ENCODE measurements at regions not wholly inside any gene's neighbourhood (a gene's known extent, or its start where the extent isn't known, plus 50 kb on each side); places are given as distances from the start of the nearest gene placed in this dataset.
A peak's percentile ranks its signal among the peaks of the same experiment; 100 is the strongest.

- Mint-ChIP-seq H3K4me3 (no peak overlapping the region), H3K36me3 (ENCODE audit: insufficient read depth) (no peaks in the 10 kb centered on the region), H3K27me3 (ENCODE audit: low read depth) (no peaks in the 10 kb centered on the region), H3K9me3 (no peaks in the 10 kb centered on the region), H3K4me1 (ENCODE audit: low read depth) (no peaks in the 10 kb centered on the region)
- DNase-seq (no peak), ATAC-seq (no peak)
Observed at GRCh38 chr5:143714629-143715028, 97.3 kb upstream of the HMHB1 start.

GRCh38 chr5:143713047-143714003, 98.6 kb upstream of the HMHB1 start:
- Mint-ChIP-seq H3K4me3 (no peak overlapping the region), H3K27me3 (ENCODE audit: low read depth) (no peaks in the 10 kb centered on the region), H3K36me3 (ENCODE audit: insufficient read depth) (no peaks in the 10 kb centered on the region), H3K9me3 (no peaks in the 10 kb centered on the region), H3K4me1 (ENCODE audit: low read depth) (no peaks in the 10 kb centered on the region)
- ATAC-seq (no peak), DNase-seq (no peak)

DNA sequence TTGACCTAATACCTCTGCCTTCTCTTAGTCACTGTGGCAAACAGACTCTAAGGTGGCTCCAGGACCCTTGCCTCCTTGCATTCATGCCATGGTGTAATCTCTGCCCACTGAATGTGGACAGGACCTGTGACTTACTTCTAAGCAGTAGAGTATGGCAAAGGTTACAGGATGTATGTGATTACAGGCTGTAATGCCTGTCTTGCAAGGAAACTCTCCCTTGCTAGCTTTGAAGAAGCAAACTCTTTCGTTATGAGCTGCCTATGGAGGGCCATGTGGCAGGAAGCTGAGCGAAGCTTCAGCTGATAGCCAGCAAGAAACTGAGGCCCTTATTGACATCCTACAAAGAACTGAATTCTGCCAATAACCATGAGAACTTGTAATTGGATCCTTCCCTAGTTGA, 103.3 kb upstream of the HMHB1 start:
- Mint-ChIP-seq H3K9me3 (no peaks in the 10 kb centered on the region), H3K27me3 (ENCODE audit: low read depth) (no peaks in the 10 kb centered on the region), H3K4me3 (no peak overlapping the region), H3K4me1 (ENCODE audit: low read depth) (no peaks in the 10 kb centered on the region), H3K36me3 (ENCODE audit: insufficient read depth) (no peaks in the 10 kb centered on the region)
- DNase-seq = no peak
- no peak for ATAC-seq

- no peak for ATAC-seq
- no peaks in the 10 kb centered on the region for H3K9me3 Mint-ChIP-seq
- no peaks in the 10 kb centered on the region for H3K36me3 Mint-ChIP-seq (ENCODE audit: insufficient read depth)
- no peaks in the 10 kb centered on the region for H3K4me1 Mint-ChIP-seq (ENCODE audit: low read depth)
- DNase-seq = no peak
- no peaks in the 10 kb centered on the region for H3K27me3 Mint-ChIP-seq (ENCODE audit: low read depth)
- no peak overlapping the region for H3K4me3 Mint-ChIP-seq
Observed at GRCh38 chr5:143707806-143708205, 104.2 kb upstream of the HMHB1 start.

DNA sequence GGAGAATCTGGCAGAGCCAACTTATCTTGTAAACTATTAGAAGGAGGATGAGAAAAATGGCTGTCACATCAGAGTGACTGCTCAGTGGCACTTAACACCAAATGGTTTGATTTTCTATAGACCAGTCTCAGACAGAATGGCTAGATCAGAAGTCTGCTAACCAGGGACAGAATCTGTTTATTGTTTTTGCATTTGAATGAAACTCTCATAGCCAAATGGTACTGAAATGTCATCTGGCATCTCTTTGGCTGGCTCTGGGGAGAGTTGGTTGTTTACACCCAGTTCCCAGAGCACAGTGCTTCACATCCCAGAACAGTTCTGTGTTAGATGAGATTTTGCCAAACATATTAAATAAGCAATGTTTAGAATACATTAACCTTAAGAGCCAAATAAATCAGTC, 106.6 kb upstream of the HMHB1 start:
- ATAC-seq = no peak
- H3K9me3 Mint-ChIP-seq = no peaks in the 10 kb centered on the region
- DNase-seq = no peak
- no peak overlapping the region for H3K4me3 Mint-ChIP-seq
- H3K27me3 Mint-ChIP-seq (ENCODE audit: low read depth) = no peaks in the 10 kb centered on the region
- H3K4me1 Mint-ChIP-seq (ENCODE audit: low read depth) = no peaks in the 10 kb centered on the region
- H3K36me3 Mint-ChIP-seq (ENCODE audit: insufficient read depth) = no peaks in the 10 kb centered on the region

DNA sequence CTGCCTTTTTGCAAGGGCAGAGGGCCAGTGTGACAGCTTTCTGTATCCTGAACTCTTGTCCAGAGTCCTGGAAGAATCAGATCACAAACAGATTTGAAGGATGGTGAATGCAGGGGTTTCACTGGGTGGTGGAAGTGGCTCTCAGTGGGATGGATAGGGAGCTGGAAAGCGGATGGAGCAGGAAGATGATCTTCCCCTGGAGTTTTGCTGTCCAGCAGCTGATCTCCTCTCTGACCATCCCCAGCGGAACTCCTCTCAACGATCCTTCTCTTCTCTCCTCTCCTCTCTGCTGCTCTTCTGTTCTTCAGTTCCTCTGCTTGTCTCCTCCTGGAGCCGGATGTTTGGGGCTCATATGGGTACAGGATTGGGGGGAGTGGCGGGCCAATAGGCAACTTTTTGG, 108.3 kb upstream of the HMHB1 start:
- H3K4me3 Mint-ChIP-seq = no peak overlapping the region
- H3K9me3 Mint-ChIP-seq = no peaks in the 10 kb centered on the region
- no peaks in the 10 kb centered on the region for H3K36me3 Mint-ChIP-seq (ENCODE audit: insufficient read depth)
- H3K4me1 Mint-ChIP-seq (ENCODE audit: low read depth) = no peaks in the 10 kb centered on the region
- no peaks in the 10 kb centered on the region for H3K27me3 Mint-ChIP-seq (ENCODE audit: low read depth)
- ATAC-seq (no peak), DNase-seq (no peak)

DNA sequence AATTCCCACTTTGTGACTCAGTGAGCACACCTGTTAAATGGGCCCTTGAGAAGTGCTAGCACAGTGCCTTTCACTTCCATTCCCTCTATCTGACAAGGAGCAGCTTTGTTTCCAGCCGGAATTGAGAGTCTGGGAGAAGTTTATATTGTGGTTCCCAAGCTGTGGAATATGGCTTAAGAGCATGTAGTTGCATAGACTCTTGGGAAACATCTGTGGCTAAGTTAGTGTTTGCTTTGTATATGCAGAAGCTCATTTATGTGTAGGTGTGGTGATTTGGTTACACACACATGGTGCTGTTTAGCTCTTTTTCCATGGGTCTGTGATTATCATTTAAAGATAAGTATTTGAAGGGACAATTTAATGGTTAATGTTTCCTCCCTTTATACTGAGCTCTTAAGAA, 110.5 kb upstream of the HMHB1 start:
- ATAC-seq = no peak
- H3K9me3 Mint-ChIP-seq = no peaks in the 10 kb centered on the region
- H3K4me3 Mint-ChIP-seq = no peak overlapping the region
- H3K4me1 Mint-ChIP-seq (ENCODE audit: low read depth) = no peaks in the 10 kb centered on the region
- no peak for DNase-seq
- no peaks in the 10 kb centered on the region for H3K36me3 Mint-ChIP-seq (ENCODE audit: insufficient read depth)
- H3K27me3 Mint-ChIP-seq (ENCODE audit: low read depth) = no peaks in the 10 kb centered on the region

DNA sequence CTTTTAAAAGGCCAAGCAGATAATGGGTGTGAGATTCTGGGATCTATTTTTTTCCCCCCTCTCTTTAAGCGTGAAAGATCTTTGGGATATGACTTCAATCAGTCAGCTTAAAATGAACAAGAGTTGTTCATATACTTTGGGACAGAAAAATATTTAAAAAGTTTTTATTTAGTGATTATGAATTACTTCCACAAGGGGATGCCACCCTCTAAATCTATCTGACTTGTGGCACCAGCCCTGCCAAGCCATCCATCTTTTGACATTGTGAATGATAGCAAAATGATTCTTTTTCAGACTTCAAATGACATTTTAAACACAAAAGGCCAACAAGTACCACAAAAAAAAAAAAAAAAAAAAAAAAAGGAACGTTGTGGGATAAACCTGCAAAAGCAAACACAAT, 111.0 kb upstream of the HMHB1 start:
- H3K27me3 Mint-ChIP-seq (ENCODE audit: low read depth) = no peaks in the 10 kb centered on the region
- H3K4me3 Mint-ChIP-seq = no peak overlapping the region
- ATAC-seq (no peak), DNase-seq (no peak)
- H3K9me3 Mint-ChIP-seq = no peaks in the 10 kb centered on the region
- H3K4me1 Mint-ChIP-seq (ENCODE audit: low read depth) = no peaks in the 10 kb centered on the region
- H3K36me3 Mint-ChIP-seq (ENCODE audit: insufficient read depth) = no peaks in the 10 kb centered on the region

DNA sequence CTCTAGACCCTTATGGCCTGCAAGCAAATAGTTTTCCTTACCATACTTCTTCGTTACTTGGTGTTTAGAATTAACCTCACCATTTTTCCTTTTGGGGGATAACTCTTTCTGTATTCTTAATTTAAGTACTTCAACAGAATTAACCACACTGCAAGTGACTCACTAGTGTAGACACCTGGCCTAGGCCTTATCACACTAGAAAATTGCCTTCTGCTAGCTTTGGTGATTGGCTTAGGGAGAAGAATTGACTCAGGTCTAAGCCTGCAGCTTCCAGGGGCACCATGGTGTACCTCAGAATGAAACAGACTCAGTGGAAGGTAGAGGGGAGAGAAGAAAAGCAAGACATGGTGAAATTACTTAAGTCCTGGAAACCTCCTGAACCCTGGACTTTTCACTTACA, 112.8 kb upstream of the HMHB1 start:
- Mint-ChIP-seq H3K36me3 (ENCODE audit: insufficient read depth) (no peaks in the 10 kb centered on the region), H3K4me1 (ENCODE audit: low read depth) (peaks cover 7% of the 10 kb centered on the region), H3K4me3 (no peak overlapping the region), H3K27me3 (ENCODE audit: low read depth) (no peaks in the 10 kb centered on the region), H3K9me3 (no peaks in the 10 kb centered on the region)
- ATAC-seq (peak; percentile 85 to 86), DNase-seq (no peak)

GRCh38 chr5:143698574-143698973, 113.4 kb upstream of the HMHB1 start:
- H3K4me3 Mint-ChIP-seq = no peak overlapping the region
- peaks cover 10% of the 10 kb centered on the region for H3K4me1 Mint-ChIP-seq (ENCODE audit: low read depth)
- H3K36me3 Mint-ChIP-seq (ENCODE audit: insufficient read depth) = no peaks in the 10 kb centered on the region
- no peak for ATAC-seq
- H3K27me3 Mint-ChIP-seq (ENCODE audit: low read depth) = no peaks in the 10 kb centered on the region
- no peaks in the 10 kb centered on the region for H3K9me3 Mint-ChIP-seq
- DNase-seq = no peak

GRCh38 chr5:143696921-143697320, 115.0 kb upstream of the HMHB1 start:
- H3K4me1 Mint-ChIP-seq (ENCODE audit: low read depth) = peaks cover 14% of the 10 kb centered on the region
- ATAC-seq = no peak

DNA sequence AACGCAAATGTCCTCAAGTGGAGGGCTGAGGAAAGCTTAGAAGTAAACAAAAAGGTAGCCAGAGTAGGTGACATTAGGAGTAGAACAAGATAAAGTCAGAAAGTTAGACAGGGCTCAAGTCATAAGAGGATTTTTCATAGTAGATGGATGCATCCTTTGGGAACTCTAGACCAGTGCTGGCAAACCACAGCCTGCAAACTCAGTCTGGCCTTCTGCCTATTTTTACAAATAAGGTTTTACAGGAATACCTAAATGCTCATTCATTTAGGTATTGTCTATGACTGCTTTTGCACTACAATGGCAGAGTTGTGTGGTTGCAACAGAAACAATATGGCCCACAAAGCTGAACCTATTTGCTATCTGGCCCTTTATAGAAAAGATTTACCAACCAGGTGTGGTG, 116.0 kb upstream of the HMHB1 start:
- Mint-ChIP-seq H3K36me3 (ENCODE audit: insufficient read depth) (no peaks in the 10 kb centered on the region), H3K9me3 (no peaks in the 10 kb centered on the region), H3K4me1 (ENCODE audit: low read depth) (peaks cover 14% of the 10 kb centered on the region), H3K4me3 (no peak overlapping the region), H3K27me3 (ENCODE audit: low read depth) (no peaks in the 10 kb centered on the region)
- ATAC-seq (no peak), DNase-seq (no peak)

More at GRCh38 chr5:143696921-143697320, 115.0 kb upstream of the HMHB1 start:
- Mint-ChIP-seq H3K9me3 (no peaks in the 10 kb centered on the region), H3K27me3 (ENCODE audit: low read depth) (no peaks in the 10 kb centered on the region), H3K36me3 (ENCODE audit: insufficient read depth) (no peaks in the 10 kb centered on the region), H3K4me3 (no peak overlapping the region)
- DNase-seq = no peak

GRCh38 chr5:143695244-143695864, 116.6 kb upstream of the HMHB1 start:
- no peak overlapping the region for H3K4me3 Mint-ChIP-seq
- ATAC-seq = no peak
- H3K36me3 Mint-ChIP-seq (ENCODE audit: insufficient read depth) = no peaks in the 10 kb centered on the region
- H3K27me3 Mint-ChIP-seq (ENCODE audit: low read depth) = no peaks in the 10 kb centered on the region
- peaks cover 5% of the 10 kb centered on the region for H3K9me3 Mint-ChIP-seq
- no peak for DNase-seq
- peaks cover 14% of the 10 kb centered on the region for H3K4me1 Mint-ChIP-seq (ENCODE audit: low read depth)

GRCh38 chr5:143694357-143694756, 117.6 kb upstream of the HMHB1 start:
- H3K36me3 Mint-ChIP-seq (ENCODE audit: insufficient read depth) = no peaks in the 10 kb centered on the region
- peaks cover 14% of the 10 kb centered on the region for H3K4me1 Mint-ChIP-seq (ENCODE audit: low read depth)
- peaks cover 15% of the 10 kb centered on the region for H3K9me3 Mint-ChIP-seq
- ATAC-seq (no peak), DNase-seq (no peak)
- no peak overlapping the region for H3K4me3 Mint-ChIP-seq
- no peaks in the 10 kb centered on the region for H3K27me3 Mint-ChIP-seq (ENCODE audit: low read depth)

DNA sequence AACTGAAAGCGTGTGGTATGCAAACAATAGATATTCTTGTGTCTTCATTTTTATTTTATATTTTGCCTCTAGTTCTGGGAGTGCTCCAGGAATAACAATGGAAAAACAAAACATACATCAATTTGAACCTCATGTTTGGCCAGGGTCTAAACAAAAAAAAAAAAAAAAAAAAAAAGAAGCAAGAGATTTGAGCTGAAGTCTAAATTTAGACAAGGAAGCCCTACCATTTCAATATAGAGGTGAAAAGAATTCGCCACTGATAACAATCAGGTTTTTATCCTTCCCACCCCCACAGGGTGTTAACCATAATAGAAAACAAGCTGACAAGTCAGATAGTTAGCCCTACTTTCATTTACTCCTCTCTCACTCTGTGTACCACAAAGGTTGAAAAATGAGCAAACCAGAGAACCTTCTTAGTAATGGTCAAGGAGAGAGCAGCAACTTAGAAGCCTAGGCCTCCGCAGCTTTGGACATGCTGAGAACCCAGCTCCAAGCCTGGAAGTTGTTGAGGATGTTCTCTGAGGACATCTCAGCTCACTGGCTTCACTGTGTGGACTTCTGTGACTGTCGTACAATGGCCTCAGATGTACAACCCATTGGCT, 118.2 kb upstream of the HMHB1 start:
- Mint-ChIP-seq H3K4me3 (no peak overlapping the region), H3K4me1 (ENCODE audit: low read depth) (peaks cover 14% of the 10 kb centered on the region)
- no peak for DNase-seq

More for the DNA sequence above, 118.2 kb upstream of the HMHB1 start:
- Mint-ChIP-seq H3K36me3 (ENCODE audit: insufficient read depth) (no peaks in the 10 kb centered on the region), H3K9me3 (peaks cover 15% of the 10 kb centered on the region), H3K27me3 (ENCODE audit: low read depth) (no peaks in the 10 kb centered on the region)
- ATAC-seq = peak; percentile 80 to 85
